ENCODE measurements at regions not wholly inside any gene's neighbourhood (a gene's known extent, or its start where the extent isn't known, plus 50 kb on each side); places are given as distances from the start of the nearest gene placed in this dataset.

GRCh38 chr6:141261016-141261671 lies 871.6 kb upstream of the GJE1 start:
- no peak for TF ChIP-seq CTCF (IDR thresholded peaks at IDR 0.05; ENCODE audit: extremely low read depth, insufficient read depth, missing control alignments)
- in situ Hi-C loops (cut with MboI; ENCODE audit: low pct_unique_long_range_greater_than_20kb, low sequenced_read_pairs, unreplicated experiment), result no loop called here
- DNase-seq (ENCODE audit: low spot score), result no peak

DNA sequence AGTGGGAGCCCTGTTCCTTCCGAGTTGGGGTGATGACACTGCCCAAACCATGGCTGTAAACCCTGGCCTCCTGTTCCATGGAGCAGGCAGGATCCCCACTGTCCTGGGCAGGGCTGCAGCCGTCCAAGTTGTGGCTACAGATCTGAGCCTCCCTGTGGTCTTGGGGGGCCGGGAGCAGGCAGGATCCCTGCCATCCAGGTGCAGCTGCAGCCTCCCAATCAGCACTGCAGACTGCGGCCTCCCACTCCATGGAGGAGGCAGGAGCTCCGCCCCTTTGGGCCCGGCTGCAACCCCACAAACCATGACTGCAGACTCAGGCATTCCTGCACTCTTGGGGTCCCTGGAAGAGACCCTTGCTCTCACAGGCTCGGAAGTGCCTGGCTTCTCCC lies 872.1 kb upstream of the GJE1 start:
- no peak for DNase-seq (ENCODE audit: low spot score)
- in situ Hi-C loops (cut with MboI; ENCODE audit: low pct_unique_long_range_greater_than_20kb, low sequenced_read_pairs, unreplicated experiment), result no loop called here
- no peak for TF ChIP-seq CTCF (IDR thresholded peaks at IDR 0.05; ENCODE audit: extremely low read depth, insufficient read depth, missing control alignments)

DNA sequence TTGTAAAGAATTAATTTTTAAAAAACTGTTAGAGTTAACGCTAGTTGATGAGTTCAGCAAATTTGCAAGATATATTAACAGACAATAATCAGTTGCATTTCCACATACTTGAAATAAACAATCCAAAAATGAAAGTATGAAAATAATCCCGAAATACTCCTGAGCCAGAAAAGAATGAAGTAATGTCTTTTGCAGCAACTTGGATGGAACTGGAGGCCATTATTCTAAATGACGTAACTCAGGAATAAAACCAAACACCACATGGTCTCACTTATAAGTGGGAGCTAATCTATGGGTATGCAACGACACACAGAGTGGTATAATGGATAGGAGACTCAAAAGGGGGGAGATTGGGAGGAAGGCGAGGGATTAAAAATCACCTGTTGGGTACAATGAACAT lies 872.9 kb upstream of the GJE1 start:
- in situ Hi-C loops (cut with MboI; ENCODE audit: low pct_unique_long_range_greater_than_20kb, low sequenced_read_pairs, unreplicated experiment), result no loop called here
- TF ChIP-seq CTCF (IDR thresholded peaks at IDR 0.05; ENCODE audit: extremely low read depth, insufficient read depth, missing control alignments), result no peak
- DNase-seq (ENCODE audit: low spot score), result no peak

DNA sequence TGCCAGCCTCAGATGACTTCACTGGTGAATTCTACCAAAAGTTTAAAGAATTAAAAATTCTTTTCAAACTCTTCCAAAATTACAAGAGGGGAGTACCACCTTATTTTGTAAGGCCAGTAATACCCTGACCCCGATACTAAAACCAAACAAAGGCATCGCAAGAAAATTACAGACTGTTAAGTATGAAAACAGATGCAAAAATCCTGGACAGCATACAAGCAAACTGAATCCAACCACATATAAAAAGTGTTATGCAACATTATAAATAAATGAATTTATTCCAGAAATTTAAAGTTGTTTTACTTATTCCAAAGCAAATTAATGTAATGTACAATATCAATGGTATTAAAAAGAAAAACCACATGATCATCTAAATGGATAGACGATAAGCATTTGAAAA lies 873.6 kb upstream of the GJE1 start:
- in situ Hi-C loops (cut with MboI; ENCODE audit: low pct_unique_long_range_greater_than_20kb, low sequenced_read_pairs, unreplicated experiment), result no loop called here
- no peak for TF ChIP-seq CTCF (IDR thresholded peaks at IDR 0.05; ENCODE audit: extremely low read depth, insufficient read depth, missing control alignments)
- no peak for DNase-seq (ENCODE audit: low spot score)

GRCh38 chr6:141258516-141258915 lies 874.2 kb upstream of the GJE1 start:
- in situ Hi-C loops (cut with MboI; ENCODE audit: low pct_unique_long_range_greater_than_20kb, low sequenced_read_pairs, unreplicated experiment), result no loop called here
- no peak for DNase-seq (ENCODE audit: low spot score)
- TF ChIP-seq CTCF (IDR thresholded peaks at IDR 0.05; ENCODE audit: extremely low read depth, insufficient read depth, missing control alignments), result no peak

DNA sequence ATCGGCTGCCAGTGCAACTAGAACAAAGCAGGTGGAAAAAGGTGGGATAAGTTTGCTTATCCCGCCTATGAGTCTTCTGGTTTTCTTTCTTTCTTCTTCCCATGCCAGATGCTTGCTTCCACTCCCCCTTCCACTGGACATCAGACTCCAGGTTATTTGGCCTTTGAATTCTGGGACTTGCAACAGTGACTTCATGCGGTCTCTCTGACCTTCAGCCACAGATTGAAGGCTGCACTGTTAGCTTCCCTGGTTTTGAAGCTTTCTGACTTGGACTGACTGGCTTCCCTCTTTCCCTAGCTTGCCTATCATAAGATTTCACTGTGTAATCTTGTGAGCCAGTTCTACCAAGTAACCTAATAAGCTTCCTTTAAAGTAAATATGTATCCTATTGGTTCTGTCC lies 878.4 kb upstream of the GJE1 start:
- in situ Hi-C loops (cut with MboI; ENCODE audit: low pct_unique_long_range_greater_than_20kb, low sequenced_read_pairs, unreplicated experiment), result no loop called here
- DNase-seq (ENCODE audit: low spot score), result no peak
- TF ChIP-seq CTCF (IDR thresholded peaks at IDR 0.05; ENCODE audit: extremely low read depth, insufficient read depth, missing control alignments), result no peak
